ENCODE measurements at regions not wholly inside any gene's neighbourhood (a gene's known extent, or its start where the extent isn't known, plus 50 kb on each side); places are given as distances from the start of the nearest gene placed in this dataset.

DNA sequence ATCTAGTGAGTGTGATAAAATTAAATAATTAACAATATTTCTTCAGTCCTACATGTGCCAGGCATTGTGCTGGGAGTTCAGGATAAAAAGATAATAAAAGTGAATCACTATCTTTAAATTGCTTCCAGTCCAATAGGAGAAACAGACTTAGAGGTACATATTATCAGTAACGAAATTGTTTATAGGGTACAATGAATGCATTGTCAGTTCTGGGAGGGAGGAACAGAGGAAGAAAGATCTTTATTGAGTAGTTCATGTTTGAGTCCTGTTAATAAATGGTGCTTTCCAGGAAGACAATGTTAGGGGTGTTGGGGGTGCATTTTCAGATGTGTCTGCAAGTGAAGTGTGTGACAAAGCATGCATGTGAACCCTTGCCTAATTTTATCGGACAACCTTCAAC, 183.1 kb downstream of the OGFRL1 start:
- Mint-ChIP-seq H3K27me3 (ENCODE audit: low read depth) (no peaks in the 10 kb centered on the region), H3K4me3 (no peak overlapping the region), H3K9me3 (no peaks in the 10 kb centered on the region), H3K36me3 (ENCODE audit: low read depth) (no peaks in the 10 kb centered on the region), H3K27ac (no peak overlapping the region), H3K4me1 (ENCODE audit: low read depth) (no peaks in the 10 kb centered on the region)

DNA sequence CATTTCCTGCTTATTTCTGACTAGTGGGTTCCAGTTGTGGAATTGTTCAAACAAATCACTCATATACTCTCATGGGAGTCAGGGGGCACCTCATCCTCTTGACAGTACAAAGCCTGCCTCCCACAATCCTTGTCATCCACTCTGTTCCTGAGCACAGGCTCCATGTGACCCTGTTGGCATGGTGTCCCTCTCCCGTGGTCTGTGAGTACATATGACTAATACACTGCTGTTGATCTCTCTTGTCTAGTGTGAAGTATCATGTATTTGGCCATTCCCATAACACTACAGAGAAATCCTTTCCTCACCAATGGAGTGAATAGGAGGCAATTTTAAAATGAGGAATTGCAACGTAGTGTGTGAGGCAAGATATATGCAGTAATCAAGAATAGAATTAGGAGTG, 185.3 kb downstream of the OGFRL1 start:
- Mint-ChIP-seq H3K9me3 (no peaks in the 10 kb centered on the region), H3K4me1 (ENCODE audit: low read depth) (no peaks in the 10 kb centered on the region), H3K4me3 (no peak overlapping the region), H3K36me3 (ENCODE audit: low read depth) (no peaks in the 10 kb centered on the region), H3K27ac (no peak overlapping the region), H3K27me3 (ENCODE audit: low read depth) (no peaks in the 10 kb centered on the region)

DNA sequence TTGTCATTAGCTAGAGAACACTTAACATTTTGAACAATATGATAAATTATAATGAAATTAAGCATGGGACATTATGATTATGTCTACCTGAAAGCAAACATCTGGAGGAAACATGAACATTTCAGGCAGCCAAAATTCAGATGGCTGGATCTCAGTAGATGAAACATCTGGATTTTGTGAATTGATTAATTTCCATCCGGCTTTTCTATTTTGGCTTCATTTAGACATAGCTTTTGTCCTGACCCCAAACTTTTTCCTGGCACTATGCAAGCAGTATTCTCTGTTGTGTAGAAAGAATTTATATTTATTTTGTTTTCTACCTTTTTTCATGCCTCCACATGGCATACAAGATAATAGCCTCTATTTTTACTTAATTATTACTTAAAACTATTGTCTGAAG, 186.3 kb downstream of the OGFRL1 start:
- no peak overlapping the region for H3K27ac Mint-ChIP-seq
- no peak overlapping the region for H3K4me3 Mint-ChIP-seq
- H3K36me3 Mint-ChIP-seq (ENCODE audit: low read depth), result no peaks in the 10 kb centered on the region
- H3K9me3 Mint-ChIP-seq, result no peaks in the 10 kb centered on the region
- no peaks in the 10 kb centered on the region for H3K27me3 Mint-ChIP-seq (ENCODE audit: low read depth)
- H3K4me1 Mint-ChIP-seq (ENCODE audit: low read depth), result no peaks in the 10 kb centered on the region

GRCh38 chr6:71476371-71476770, 187.8 kb downstream of the OGFRL1 start:
- Mint-ChIP-seq H3K27ac (no peak overlapping the region), H3K27me3 (ENCODE audit: low read depth) (no peaks in the 10 kb centered on the region), H3K4me1 (ENCODE audit: low read depth) (no peaks in the 10 kb centered on the region), H3K9me3 (no peaks in the 10 kb centered on the region), H3K36me3 (ENCODE audit: low read depth) (no peaks in the 10 kb centered on the region), H3K4me3 (no peak overlapping the region)

GRCh38 chr6:71476872-71477271, 188.3 kb downstream of the OGFRL1 start:
- no peaks in the 10 kb centered on the region for H3K36me3 Mint-ChIP-seq (ENCODE audit: low read depth)
- no peak overlapping the region for H3K4me3 Mint-ChIP-seq
- H3K27ac Mint-ChIP-seq, result no peak overlapping the region
- H3K9me3 Mint-ChIP-seq, result no peaks in the 10 kb centered on the region
- H3K4me1 Mint-ChIP-seq (ENCODE audit: low read depth), result no peaks in the 10 kb centered on the region
- H3K27me3 Mint-ChIP-seq (ENCODE audit: low read depth), result no peaks in the 10 kb centered on the region

DNA sequence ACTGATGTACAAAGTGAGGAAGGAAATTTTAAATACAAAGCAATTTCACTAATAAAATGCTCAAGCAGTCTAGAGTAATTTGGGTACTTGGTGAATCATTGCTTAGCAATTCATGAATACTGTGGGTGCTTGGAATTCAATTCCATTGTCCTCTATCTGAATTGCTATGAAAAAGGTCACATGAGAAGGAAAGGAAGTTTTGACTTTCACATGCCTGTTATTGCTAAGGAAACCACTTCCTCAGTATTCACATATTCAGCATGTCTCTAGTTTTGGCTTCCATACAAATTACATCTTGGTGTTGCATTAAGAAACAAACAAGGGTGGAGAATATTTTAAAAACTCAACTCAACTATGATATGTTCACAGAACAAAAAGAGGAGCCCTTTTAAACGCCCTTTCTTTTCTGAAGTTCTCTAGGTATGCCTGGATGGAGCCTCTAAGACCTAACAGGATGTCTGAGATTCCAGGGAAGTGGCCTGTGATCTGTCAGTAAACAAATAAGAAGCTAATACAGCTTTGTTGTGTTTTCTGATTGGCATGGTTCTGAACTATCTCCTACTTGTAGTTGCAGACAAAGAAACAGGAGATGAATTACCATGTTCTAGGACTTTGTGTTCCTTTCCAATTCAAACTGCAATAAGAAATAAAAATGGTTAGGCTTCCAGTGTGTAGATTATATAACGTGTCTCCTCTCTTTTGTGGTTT, 190.4 kb downstream of the OGFRL1 start:
- Mint-ChIP-seq H3K4me3 (no peak overlapping the region), H3K27ac (no peak overlapping the region), H3K27me3 (ENCODE audit: low read depth) (no peaks in the 10 kb centered on the region), H3K4me1 (ENCODE audit: low read depth) (no peaks in the 10 kb centered on the region), H3K36me3 (ENCODE audit: low read depth) (no peaks in the 10 kb centered on the region), H3K9me3 (no peaks in the 10 kb centered on the region)

- Mint-ChIP-seq H3K36me3 (ENCODE audit: low read depth) (no peaks in the 10 kb centered on the region), H3K4me3 (no peak overlapping the region), H3K4me1 (ENCODE audit: low read depth) (no peaks in the 10 kb centered on the region), H3K27me3 (ENCODE audit: low read depth) (no peaks in the 10 kb centered on the region), H3K27ac (no peak overlapping the region), H3K9me3 (no peaks in the 10 kb centered on the region)
Observed at GRCh38 chr6:71480577-71480976, 192.0 kb downstream of the OGFRL1 start.

GRCh38 chr6:71481011-71481410, 192.4 kb downstream of the OGFRL1 start:
- Mint-ChIP-seq H3K4me1 (ENCODE audit: low read depth) (no peaks in the 10 kb centered on the region), H3K9me3 (no peaks in the 10 kb centered on the region), H3K36me3 (ENCODE audit: low read depth) (no peaks in the 10 kb centered on the region), H3K4me3 (no peak overlapping the region), H3K27me3 (ENCODE audit: low read depth) (no peaks in the 10 kb centered on the region), H3K27ac (no peak overlapping the region)

GRCh38 chr6:71481801-71482200, 193.2 kb downstream of the OGFRL1 start:
- Mint-ChIP-seq H3K4me3 (no peak overlapping the region), H3K27me3 (ENCODE audit: low read depth) (no peaks in the 10 kb centered on the region), H3K4me1 (ENCODE audit: low read depth) (no peaks in the 10 kb centered on the region), H3K36me3 (ENCODE audit: low read depth) (no peaks in the 10 kb centered on the region), H3K27ac (no peak overlapping the region), H3K9me3 (no peaks in the 10 kb centered on the region)

GRCh38 chr6:71482742-71483141, 194.1 kb downstream of the OGFRL1 start:
- no peaks in the 10 kb centered on the region for H3K9me3 Mint-ChIP-seq
- no peak overlapping the region for H3K27ac Mint-ChIP-seq

GRCh38 chr6:71486461-71486860, 197.8 kb downstream of the OGFRL1 start:
- Mint-ChIP-seq H3K9me3 (no peaks in the 10 kb centered on the region), H3K27me3 (ENCODE audit: low read depth) (no peaks in the 10 kb centered on the region), H3K4me1 (ENCODE audit: low read depth) (no peaks in the 10 kb centered on the region), H3K36me3 (ENCODE audit: low read depth) (no peaks in the 10 kb centered on the region), H3K4me3 (no peak overlapping the region), H3K27ac (no peak overlapping the region)

More at GRCh38 chr6:71482742-71483141, 194.1 kb downstream of the OGFRL1 start:
- Mint-ChIP-seq H3K27me3 (ENCODE audit: low read depth) (no peaks in the 10 kb centered on the region), H3K4me1 (ENCODE audit: low read depth) (no peaks in the 10 kb centered on the region), H3K4me3 (no peak overlapping the region), H3K36me3 (ENCODE audit: low read depth) (no peaks in the 10 kb centered on the region)

GRCh38 chr6:71488186-71488585, 199.6 kb downstream of the OGFRL1 start:
- Mint-ChIP-seq H3K27me3 (ENCODE audit: low read depth) (no peaks in the 10 kb centered on the region), H3K27ac (no peak overlapping the region), H3K36me3 (ENCODE audit: low read depth) (no peaks in the 10 kb centered on the region), H3K4me1 (ENCODE audit: low read depth) (no peaks in the 10 kb centered on the region), H3K4me3 (no peak overlapping the region), H3K9me3 (no peaks in the 10 kb centered on the region)

GRCh38 chr6:71489736-71490135, 201.1 kb downstream of the OGFRL1 start:
- Mint-ChIP-seq H3K36me3 (ENCODE audit: low read depth) (no peaks in the 10 kb centered on the region), H3K4me1 (ENCODE audit: low read depth) (no peaks in the 10 kb centered on the region), H3K4me3 (no peak overlapping the region), H3K27ac (no peak overlapping the region), H3K9me3 (no peaks in the 10 kb centered on the region), H3K27me3 (ENCODE audit: low read depth) (no peaks in the 10 kb centered on the region)

DNA sequence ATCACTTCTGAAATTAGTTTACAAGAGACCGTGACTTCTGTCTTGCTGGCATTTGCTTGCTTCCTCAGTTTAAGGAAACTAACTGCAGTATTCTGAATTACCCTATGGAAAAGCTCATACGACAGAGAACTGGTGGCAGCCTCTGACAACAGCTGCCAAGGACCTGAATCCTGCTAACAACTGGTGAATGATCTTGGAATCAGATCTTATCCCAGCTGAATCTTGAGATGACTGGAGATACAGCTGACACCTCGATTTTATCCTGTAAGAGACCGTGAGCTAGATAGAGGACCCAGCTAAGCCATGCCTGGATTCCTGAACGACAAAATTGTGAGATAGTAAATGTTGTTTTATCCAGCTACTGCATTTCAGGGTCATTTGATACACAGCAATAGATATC, 202.3 kb downstream of the OGFRL1 start:
- no peak overlapping the region for H3K4me3 Mint-ChIP-seq
- no peak overlapping the region for H3K27ac Mint-ChIP-seq
- no peaks in the 10 kb centered on the region for H3K9me3 Mint-ChIP-seq
- no peaks in the 10 kb centered on the region for H3K27me3 Mint-ChIP-seq (ENCODE audit: low read depth)
- no peaks in the 10 kb centered on the region for H3K36me3 Mint-ChIP-seq (ENCODE audit: low read depth)
- H3K4me1 Mint-ChIP-seq (ENCODE audit: low read depth), result peaks cover under 1% of the 10 kb centered on the region

GRCh38 chr6:71491844-71492243, 203.2 kb downstream of the OGFRL1 start:
- H3K27me3 Mint-ChIP-seq (ENCODE audit: low read depth), result no peaks in the 10 kb centered on the region
- no peaks in the 10 kb centered on the region for H3K36me3 Mint-ChIP-seq (ENCODE audit: low read depth)
- peaks cover 6% of the 10 kb centered on the region for H3K4me1 Mint-ChIP-seq (ENCODE audit: low read depth)
- no peak overlapping the region for H3K4me3 Mint-ChIP-seq
- no peaks in the 10 kb centered on the region for H3K9me3 Mint-ChIP-seq
- no peak overlapping the region for H3K27ac Mint-ChIP-seq

DNA sequence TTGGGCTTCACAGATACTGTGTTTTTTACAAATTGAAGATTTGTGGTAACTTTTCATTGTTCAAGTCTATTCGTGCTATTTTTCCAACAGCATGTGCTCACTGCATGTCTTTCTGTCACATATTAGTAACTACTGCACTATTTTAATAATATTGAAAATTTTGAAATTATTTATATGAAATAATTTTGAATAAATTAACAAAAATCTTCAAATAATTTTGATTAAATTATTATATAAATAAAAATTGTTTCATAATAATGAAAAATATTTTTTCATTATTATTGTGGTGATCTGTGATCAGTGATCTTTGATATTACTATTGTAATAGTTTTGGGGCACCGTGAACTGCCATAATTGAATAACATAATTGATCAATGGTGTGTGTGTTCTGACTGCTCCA, 204.1 kb downstream of the OGFRL1 start:
- Mint-ChIP-seq H3K4me3 (no peak overlapping the region), H3K4me1 (ENCODE audit: low read depth) (peaks cover 6% of the 10 kb centered on the region), H3K27ac (no peak overlapping the region), H3K9me3 (no peaks in the 10 kb centered on the region), H3K36me3 (ENCODE audit: low read depth) (no peaks in the 10 kb centered on the region), H3K27me3 (ENCODE audit: low read depth) (no peaks in the 10 kb centered on the region)
